ENCODE measurements at regions not wholly inside any gene's neighbourhood (a gene's known extent, or its start where the extent isn't known, plus 50 kb on each side); places are given as distances from the start of the nearest gene placed in this dataset.

DNA sequence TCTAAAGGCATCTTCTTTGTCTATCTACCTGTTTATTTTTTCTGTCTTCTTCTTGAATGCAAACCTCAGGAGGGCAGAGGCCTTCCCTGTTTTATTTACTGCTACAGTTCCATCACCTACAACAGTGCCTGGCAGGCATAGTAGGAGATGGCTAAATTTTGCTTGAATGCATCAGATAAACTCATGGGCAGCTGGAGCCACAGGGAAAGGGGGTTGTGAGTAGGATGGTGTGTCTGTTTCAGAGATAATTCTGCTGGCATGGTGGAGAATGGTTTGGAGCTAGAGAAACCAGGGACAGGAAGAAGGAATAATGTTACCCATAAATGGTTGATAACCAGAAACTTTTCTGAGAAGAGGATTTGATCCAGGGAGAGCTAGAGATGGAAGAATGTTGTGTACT, 189.8 kb upstream of the BRINP1 start:
- intact Hi-C loops (cut with DNase I) = no loop called here
- peak in 2 of 10 donors; percentile 20 to 82 for DNase-seq

DNA sequence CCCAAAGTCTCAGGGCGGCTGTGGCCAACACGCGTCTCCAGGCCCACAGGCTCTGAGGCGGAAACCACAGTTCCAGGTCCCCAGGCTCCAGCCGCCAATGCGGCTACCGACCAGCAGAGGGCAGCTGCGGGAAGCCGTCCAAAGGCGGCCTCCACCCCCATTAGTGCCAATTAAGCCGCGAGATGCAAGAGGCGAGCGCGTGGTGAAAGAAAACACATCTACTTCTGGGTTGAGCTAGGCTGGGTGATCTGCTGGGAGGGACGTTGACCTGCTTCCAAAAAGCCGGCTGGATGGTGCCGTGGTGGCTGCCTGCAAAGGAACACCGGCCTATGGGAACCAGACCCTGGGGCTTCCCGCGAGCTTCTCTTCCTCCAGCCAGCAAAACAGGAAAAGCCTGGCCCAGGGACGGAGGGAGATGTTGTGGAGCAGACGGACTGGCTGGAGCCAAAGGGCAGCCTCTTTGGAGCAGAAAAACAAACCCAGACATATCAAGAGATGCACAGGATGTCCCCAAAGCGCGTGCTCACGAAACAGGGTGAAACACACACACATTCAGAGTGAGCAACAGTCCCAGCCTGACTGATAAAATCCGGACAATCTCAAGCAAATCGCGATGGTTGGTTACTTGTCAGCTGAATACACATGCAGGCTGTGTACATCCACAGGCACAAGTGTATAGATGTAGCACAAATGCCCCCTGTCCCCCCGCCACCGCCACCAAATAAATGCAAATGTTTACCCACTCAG, 187.1 kb upstream of the BRINP1 start:
- DNase-seq = peak; percentile 67 to 96 (median 81)
- intact Hi-C loops (cut with DNase I) = loop anchor here (1.0 to 2.0 kb wide), 2 partner anchors 412 to 793 kb away; no protein-coding TSS in a partner anchor

DNA sequence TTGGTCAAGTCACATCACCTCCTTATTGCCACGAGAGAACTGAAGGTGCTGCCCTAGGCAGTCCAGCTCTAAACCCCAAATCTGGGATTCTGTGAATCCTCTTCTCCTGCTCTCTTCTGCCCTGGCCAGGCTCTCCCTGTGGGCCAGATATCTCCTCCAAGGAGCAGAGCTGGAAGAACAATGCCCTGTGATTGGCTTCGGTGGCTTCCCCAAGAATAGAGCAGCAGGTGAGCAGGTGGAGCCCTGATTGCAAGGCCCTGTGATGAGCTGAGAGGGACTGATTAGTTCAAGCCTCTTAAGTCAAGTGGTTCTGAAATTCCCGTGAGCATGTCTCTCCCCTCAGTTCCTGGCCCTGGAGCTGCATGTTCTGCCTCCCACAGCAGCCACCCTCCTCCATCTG, 175.3 kb upstream of the BRINP1 start:
- intact Hi-C loops (cut with DNase I) = no loop called here
- DNase-seq = peak in 1 of 10 donors; percentile 55

DNA sequence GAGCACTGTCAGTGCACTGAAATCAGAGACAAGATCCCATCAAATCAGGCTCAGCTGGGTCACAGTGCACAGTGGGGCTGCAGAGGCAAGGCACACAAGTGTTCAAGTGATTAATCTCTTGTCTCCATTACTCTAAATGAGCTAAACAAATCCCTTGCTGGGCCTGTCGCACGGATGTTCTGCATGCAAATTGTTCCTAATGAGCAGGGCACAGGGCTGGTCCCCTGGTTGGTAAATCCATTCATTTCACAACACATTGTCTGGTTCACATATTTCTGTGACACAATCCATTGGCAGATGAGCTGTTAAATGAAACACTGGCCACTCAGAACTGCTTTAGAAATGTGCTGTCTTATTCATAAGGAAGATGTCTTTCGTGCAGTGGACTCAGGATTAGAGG, 167.9 kb upstream of the BRINP1 start:
- intact Hi-C loops (cut with DNase I) = no loop called here
- no peak for DNase-seq

DNA sequence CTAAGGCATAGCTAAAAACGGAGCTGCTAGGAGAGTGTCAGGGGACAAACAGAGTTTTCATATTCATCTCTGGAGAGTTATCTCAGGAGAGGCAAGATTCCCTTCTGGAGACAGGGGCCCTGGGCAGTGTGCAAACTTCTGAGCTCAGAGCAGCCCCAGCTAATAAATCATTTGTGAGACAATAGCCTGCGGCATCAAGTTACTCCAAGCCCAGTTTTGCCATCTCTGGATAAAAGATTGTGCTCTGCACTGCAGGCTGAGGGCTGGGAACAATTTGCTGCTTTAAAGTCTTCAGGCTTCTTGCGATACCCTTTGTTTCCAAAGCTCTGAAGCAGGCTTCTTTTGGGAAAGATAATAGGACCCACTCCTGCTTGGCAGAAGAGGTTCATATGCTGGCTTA, 164.3 kb upstream of the BRINP1 start:
- no peak for DNase-seq
- intact Hi-C loops (cut with DNase I) = no loop called here

GRCh38 chr9:119526698-119527097, 157.5 kb upstream of the BRINP1 start:
- DNase-seq = peak in 2 of 10 donors; percentile 2 to 59
- intact Hi-C loops (cut with DNase I) = no loop called here

DNA sequence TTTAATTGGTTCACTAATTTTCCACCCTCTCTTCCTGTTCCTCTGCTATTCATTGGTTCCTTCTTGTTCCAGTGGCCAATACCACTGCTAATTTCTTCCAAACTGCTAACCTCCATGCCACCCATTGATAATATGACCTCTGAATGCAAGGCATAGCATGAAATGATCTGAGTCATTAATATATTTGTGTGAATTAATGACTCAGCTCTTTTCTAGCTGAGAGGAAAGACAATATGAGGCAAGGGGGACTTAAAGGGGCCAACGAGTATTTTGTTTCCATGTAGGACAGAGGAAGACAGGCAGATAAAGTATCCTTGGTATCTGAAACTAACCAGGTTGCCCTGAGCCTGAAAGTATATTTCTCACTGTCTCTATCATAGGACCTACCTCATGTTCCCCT, 154.3 kb upstream of the BRINP1 start:
- intact Hi-C loops (cut with DNase I) = no loop called here
- DNase-seq = no peak

DNA sequence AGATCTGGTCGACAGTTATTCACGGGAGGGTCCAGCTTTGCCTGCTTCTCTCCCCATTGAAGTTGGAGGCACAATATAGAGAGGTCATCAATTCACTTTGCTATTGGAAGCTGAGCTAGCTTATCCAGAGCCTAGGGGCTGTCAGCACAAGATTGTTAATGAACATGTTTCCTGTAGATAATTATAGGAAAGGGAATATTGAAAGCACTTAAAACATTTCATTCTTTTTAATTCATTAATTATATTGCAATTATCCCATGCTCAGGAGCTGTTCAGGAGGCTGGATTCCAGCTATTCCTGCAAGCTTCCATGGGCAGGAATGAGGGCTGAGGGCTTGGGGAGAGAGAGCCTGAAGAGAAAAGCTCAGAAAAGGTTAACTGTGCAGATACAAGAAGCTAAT, 153.1 kb upstream of the BRINP1 start:
- intact Hi-C loops (cut with DNase I) = no loop called here
- DNase-seq = no peak

DNA sequence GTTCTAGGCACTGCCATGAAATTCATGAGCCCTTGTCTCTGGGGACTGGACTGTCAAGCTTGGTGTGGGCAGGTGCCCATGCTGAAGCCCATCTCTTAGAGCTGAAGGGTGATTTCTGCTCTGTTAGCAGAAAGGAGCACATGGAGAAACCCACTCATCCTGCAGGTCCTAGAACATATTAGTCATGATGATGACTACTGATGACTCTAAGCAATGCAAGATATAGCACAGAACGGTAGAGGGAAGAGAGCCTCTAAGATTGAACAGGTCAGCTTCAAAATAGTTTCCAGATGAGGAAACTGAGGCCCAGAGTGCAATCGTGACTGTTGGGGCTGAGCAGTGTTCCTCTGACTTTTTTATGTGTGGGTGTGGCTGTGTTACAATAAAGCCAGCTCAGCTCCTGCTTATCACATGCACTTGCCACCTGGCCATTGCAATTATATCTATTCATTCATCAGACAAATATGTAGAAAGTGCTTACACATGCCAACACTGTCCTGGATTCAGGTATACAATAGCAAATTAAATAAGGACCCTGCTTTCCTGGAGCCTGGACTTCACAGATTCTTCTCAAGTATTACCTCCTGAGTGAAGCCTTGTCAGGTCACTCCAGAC, 140.2 kb upstream of the BRINP1 start:
- intact Hi-C loops (cut with DNase I) = no loop called here
- DNase-seq = no peak

GRCh38 chr9:119501374-119501773, 132.1 kb upstream of the BRINP1 start:
- intact Hi-C loops (cut with DNase I) = no loop called here
- DNase-seq = no peak

DNA sequence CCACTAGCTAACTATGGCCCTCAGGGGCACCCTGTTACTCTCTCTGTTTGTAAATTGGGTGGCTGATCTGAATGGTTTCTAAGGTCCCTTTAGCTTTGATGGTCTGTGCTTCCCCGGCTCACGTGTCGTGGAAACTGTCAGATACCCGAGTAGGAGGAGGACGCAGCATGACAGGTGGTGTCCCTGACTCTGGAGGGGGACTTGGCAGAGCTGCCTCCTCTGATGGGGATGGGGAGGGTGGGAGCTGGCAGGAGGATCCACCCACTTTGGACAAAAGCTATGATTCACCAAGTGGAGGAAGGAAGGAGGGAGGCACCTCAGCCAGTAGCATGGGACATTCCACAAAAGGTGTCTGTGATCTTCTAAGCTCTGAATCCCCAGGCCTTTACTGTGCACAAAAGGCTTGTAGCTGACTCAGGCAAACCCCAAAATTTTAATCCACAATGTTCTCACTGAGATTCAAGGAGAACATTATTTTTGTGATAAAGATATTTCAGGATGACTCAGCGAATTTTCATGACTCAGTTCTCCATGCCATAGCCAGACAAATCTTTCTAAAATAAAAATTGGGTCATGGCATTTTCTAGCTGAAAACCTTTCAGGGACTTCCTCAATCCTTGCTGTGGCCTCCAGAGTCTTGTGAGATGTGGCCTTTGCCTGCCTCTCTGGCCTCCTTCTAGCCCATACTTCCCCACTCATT, 131.0 kb upstream of the BRINP1 start:
- intact Hi-C loops (cut with DNase I) = no loop called here
- DNase-seq = peak in 5 of 10 donors; percentile 10 to 71 (median 42)

GRCh38 chr9:119487118-119487827, 118.0 kb upstream of the BRINP1 start:
- intact Hi-C loops (cut with DNase I) = no loop called here
- DNase-seq = no peak

GRCh38 chr9:119483153-119483552, 113.9 kb upstream of the BRINP1 start:
- no peak for DNase-seq
- intact Hi-C loops (cut with DNase I) = no loop called here

- intact Hi-C loops (cut with DNase I) = no loop called here
These were observed 108.0 kb upstream of the BRINP1 start for GRCh38 chr9:119477197-119477596.

GRCh38 chr9:119458068-119458467, 88.8 kb upstream of the BRINP1 start:
- intact Hi-C loops (cut with DNase I) = no loop called here
- no peak for DNase-seq

More at GRCh38 chr9:119477197-119477596, 108.0 kb upstream of the BRINP1 start:
- peak in 1 of 10 donors; percentile 17 for DNase-seq

DNA sequence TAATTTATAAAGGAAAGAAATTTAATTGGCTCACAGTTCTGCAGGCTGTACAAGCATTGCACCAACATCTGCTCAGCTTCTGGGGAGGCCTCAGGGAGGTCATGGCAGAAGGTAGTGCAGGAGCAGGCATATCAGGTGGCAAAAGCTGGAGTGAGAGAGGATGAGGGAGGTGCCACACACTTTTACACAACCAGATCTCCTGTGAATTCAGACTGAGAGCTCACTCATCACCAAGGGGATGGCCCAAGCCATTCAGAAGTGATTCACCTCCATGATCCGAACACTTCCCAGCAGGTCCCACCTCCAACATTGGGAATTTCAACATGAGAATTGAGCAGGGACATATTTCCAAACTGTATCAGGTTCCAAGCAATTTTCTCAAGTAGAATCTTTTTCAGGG, 84.7 kb upstream of the BRINP1 start:
- DNase-seq = no peak
- intact Hi-C loops (cut with DNase I) = no loop called here

DNA sequence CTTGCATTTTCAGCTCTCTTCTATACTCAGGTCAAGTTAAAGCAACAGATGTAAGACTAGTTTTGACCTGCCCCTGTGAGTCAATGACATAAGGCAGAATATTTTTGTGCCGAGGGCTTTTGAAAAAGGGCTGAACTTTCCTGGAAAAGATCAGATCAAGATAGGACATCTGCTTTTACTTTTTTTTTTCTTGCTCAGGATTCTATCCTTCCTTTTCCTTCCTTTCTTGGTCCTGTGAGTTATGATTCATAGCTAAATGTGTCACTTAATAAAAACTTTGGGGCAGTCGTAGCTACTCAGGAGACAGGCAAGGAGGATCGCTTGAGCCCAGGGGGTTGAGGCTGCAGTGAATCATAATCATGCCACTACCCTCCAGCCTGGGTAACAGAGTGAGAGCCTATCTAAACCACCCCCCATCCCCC, 84.3 kb upstream of the BRINP1 start:
- DNase-seq = no peak
- intact Hi-C loops (cut with DNase I) = no loop called here

- DNase-seq = no peak
- intact Hi-C loops (cut with DNase I) = no loop called here
These were observed 82.2 kb upstream of the BRINP1 start for GRCh38 chr9:119451426-119451825.

- peak in 1 of 10 donors; percentile 55 for DNase-seq
These were observed 73.9 kb upstream of the BRINP1 start for GRCh38 chr9:119443179-119443578.

GRCh38 chr9:119441832-119442231, 72.6 kb upstream of the BRINP1 start:
- intact Hi-C loops (cut with DNase I) = no loop called here
- DNase-seq = no peak

More at GRCh38 chr9:119443179-119443578, 73.9 kb upstream of the BRINP1 start:
- intact Hi-C loops (cut with DNase I) = no loop called here

GRCh38 chr9:119441338-119441737, 72.1 kb upstream of the BRINP1 start:
- intact Hi-C loops (cut with DNase I) = no loop called here
- DNase-seq = no peak

All from posterior cingulate gyrus (tissue), 11 donors.